ENCODE measurements at regions not wholly inside any gene's neighbourhood (a gene's known extent, or its start where the extent isn't known, plus 50 kb on each side); places are given as distances from the start of the nearest gene placed in this dataset.

- Histone ChIP-seq H3K9ac (replicated peaks; ENCODE audit: extremely low read depth, insufficient read depth, low read length) (no peak overlapping the region), H3K27ac (ENCODE audit: insufficient read depth, low read depth, low read length) (no peak overlapping the region), H3K9me3 (replicated peaks; ENCODE audit: control insufficient read depth, insufficient read depth, low read length) (no peaks in the 10 kb centered on the region), H3K4me3 (replicated peaks in 1 of 3; ENCODE audit: insufficient read depth in 1 of 3, low read depth in 1 of 3, low read length in 3 of 3) (no peak overlapping the region), H3K79me2 (ENCODE audit: control insufficient read depth, insufficient read depth, low read length) (no peaks in the 10 kb centered on the region), H3K4me1 (ENCODE audit: control insufficient read depth, extremely low read depth, insufficient read depth, low read length) (no peaks in the 10 kb centered on the region), H3K9me1 (replicated peaks; ENCODE audit: control insufficient read depth, extremely low read depth, insufficient read depth, low read length) (no peaks in the 10 kb centered on the region), H3K27me3 (ENCODE audit: control insufficient read depth in 2 of 2, insufficient read depth in 2 of 2, low read length in 2 of 2) (peaks cover 2 to 14% of the 10 kb centered on the region in 2 experiments), H3K36me3 (ENCODE audit: control insufficient read depth in 2 of 2, extremely low read depth in 1 of 2, insufficient read depth in 2 of 2, low read length in 2 of 2) (no peaks in the 10 kb centered on the region), H2AFZ (ENCODE audit: low read depth, low read length) (no peak overlapping the region), H3K4me2 (ENCODE audit: insufficient read depth, low read length) (no peak overlapping the region), H4K20me1 (replicated peaks; ENCODE audit: control insufficient read depth, extremely low read depth, insufficient read depth, low read length) (no peaks in the 10 kb centered on the region)
- ChIA-PET POLR2A (no interaction called here), CTCF (no interaction called here)
- DNase-seq (ENCODE audit: low read depth, low spot score) (no peak), FAIRE-seq (no peak)
- no TSS peak for BruUV-seq (replicated peaks)
- TF ChIP-seq FOS (IDR thresholded peaks at IDR 0.05; ENCODE audit: borderline replicate concordance, insufficient read depth, low read length) (no peak), POLR2A (IDR thresholded peaks at IDR 0.05; ENCODE audit: low read depth, low read length) (no peak), MAX (IDR thresholded peaks at IDR 0.05; ENCODE audit: insufficient read depth, insufficient read length) (no peak), MYC (IDR thresholded peaks at IDR 0.05; ENCODE audit: low read depth, low read length) (no peak), CTCF (IDR thresholded peaks at IDR 0.05; ENCODE audit: extremely low read depth in 1 of 2, insufficient read depth in 1 of 2, low read depth in 1 of 2, low read length in 2 of 2) (no peak), POLR2AphosphoS5 (IDR thresholded peaks at IDR 0.05; ENCODE audit: insufficient read depth, low read depth, low read length) (no peak), EZH2 (IDR thresholded peaks at IDR 0.05; ENCODE audit: borderline replicate concordance, low read depth, low read length, severe bottlenecking) (no peak), JUN (IDR thresholded peaks at IDR 0.05; ENCODE audit: borderline replicate concordance, insufficient read depth, insufficient read length, low read depth) (no peak), GATA2 (IDR thresholded peaks at IDR 0.05; ENCODE audit: insufficient read depth, insufficient read length, low read depth, low read length) (no peak)
- dilution Hi-C loops (cut with MboI; ENCODE audit: extremely low pct_ligation_motif_present, low sequenced_read_pairs) (no loop called here), intact Hi-C loops (cut with micrococcal nuclease) (no loop called here)
These were observed 161.0 kb upstream of the FAM241A start for GRCh38 chr4:111984169-111984819.

Measured in endothelial cell of umbilical vein (primary cell).